DOHH2 (cell line): ENCODE measurements at regions not wholly inside any gene's neighbourhood (a gene's known extent, or its start where the extent isn't known, plus 50 kb on each side); places are given as distances from the start of the nearest gene placed in this dataset.

Source experiments
- EZH2phosphoT487 ChIP-seq: fragments of 200-600 bp; sonication (generic); IDR thresholded peaks from 2 replicates; pipeline ENCODE4 v1.6.1; 2017; ENCODE audit warnings: borderline replicate concordance, mild to moderate bottlenecking, antibody characterized with exemption, low read length, moderate library complexity, mixed read lengths
- TF ChIP-seq, protein P1 (sequence below): fragments of 200-600 bp; sonication (generic); IDR thresholded peaks from one replicate; pipeline ENCODE4 v1.5.1; 2014; ENCODE audit warnings: antibody characterized with exemption, mild to moderate bottlenecking, low read depth, low read length; ENCODE audit not compliant: poor library complexity, severe bottlenecking

DNA sequence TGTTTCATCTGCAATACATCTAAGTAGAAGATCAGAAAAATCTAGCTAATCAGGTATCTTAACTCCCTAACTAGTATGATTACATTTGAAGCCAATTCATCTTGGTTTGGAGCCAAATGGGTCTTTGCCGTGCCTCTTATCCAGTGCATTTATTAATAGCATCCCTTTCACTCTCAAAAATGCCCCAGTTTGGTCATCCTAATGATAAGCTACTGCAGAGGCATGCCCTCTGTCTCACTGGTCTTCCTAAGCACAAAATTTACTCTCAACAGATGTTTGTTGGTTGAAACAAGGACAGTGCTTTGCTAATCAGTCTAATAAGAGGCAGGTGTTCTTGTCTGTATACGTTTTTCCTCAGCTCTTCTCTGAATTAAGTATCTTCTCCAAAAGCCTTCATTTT is 403.2 kb downstream of the RAD51AP2 start:
- TF ChIP-seq, protein P1, sequence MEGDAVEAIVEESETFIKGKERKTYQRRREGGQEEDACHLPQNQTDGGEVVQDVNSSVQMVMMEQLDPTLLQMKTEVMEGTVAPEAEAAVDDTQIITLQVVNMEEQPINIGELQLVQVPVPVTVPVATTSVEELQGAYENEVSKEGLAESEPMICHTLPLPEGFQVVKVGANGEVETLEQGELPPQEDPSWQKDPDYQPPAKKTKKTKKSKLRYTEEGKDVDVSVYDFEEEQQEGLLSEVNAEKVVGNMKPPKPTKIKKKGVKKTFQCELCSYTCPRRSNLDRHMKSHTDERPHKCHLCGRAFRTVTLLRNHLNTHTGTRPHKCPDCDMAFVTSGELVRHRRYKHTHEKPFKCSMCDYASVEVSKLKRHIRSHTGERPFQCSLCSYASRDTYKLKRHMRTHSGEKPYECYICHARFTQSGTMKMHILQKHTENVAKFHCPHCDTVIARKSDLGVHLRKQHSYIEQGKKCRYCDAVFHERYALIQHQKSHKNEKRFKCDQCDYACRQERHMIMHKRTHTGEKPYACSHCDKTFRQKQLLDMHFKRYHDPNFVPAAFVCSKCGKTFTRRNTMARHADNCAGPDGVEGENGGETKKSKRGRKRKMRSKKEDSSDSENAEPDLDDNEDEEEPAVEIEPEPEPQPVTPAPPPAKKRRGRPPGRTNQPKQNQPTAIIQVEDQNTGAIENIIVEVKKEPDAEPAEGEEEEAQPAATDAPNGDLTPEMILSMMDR: no peak
- no peak for TF ChIP-seq EZH2phosphoT487
